Mucosa of rectum (tissue), 2 donors: ENCODE measurements at regions not wholly inside any gene's neighbourhood (a gene's known extent, or its start where the extent isn't known, plus 50 kb on each side); places are given as distances from the start of the nearest gene placed in this dataset.
A peak's percentile ranks its signal among the peaks of the same experiment; 100 is the strongest.
"Not testable (repeated sequence)": the region's sequence is repeated elsewhere in the genome, so short reads cannot be mapped to it uniquely, and the experiment has no call there.

Experiments
- H3K27ac ChIP-seq, 2 donors: one replicate each; pipeline ENCODE4 v1.7.0; 2013; ENCODE audit warnings: inconsistent platforms in 2 of 2, low read depth in 2 of 2, low read length in 2 of 2
- H3K27me3 ChIP-seq, 2 donors: one replicate each; pipeline ENCODE4 v1.7.0; 2013; ENCODE audit warnings: low read length in 2 of 2; ENCODE audit not compliant: control insufficient read depth in 2 of 2, insufficient read depth in 2 of 2
- H3K36me3 ChIP-seq, 2 donors: one replicate each; pipeline ENCODE4 v1.7.0; 2013; ENCODE audit warnings: low read length in 2 of 2; ENCODE audit not compliant: control insufficient read depth in 2 of 2, insufficient read depth in 2 of 2
- H3K4me1 ChIP-seq, 2 donors: one replicate each; pipeline ENCODE4 v1.7.0; 2013; ENCODE audit warnings: low read length in 2 of 2, mild to moderate bottlenecking in 1 of 2; ENCODE audit not compliant: control insufficient read depth in 2 of 2, insufficient read depth in 2 of 2
- H3K4me3 ChIP-seq, 2 donors: one replicate each; pipeline ENCODE4 v1.7.0; 2013; ENCODE audit warnings: low read length in 2 of 2
- H3K9ac ChIP-seq, 2 donors: one replicate each; pipeline ENCODE4 v1.7.0; 2013; ENCODE audit warnings: low read length in 2 of 2, low read depth in 1 of 2, mild to moderate bottlenecking in 1 of 2
- H3K9me3 ChIP-seq, 2 donors: one replicate each; pipeline ENCODE4 v1.7.0; 2013; ENCODE audit warnings: low read length in 2 of 2; ENCODE audit not compliant: control insufficient read depth in 2 of 2
- donor health status: healthy.
- donor health status: Normal muscosa, but diverticular disease.

DNA sequence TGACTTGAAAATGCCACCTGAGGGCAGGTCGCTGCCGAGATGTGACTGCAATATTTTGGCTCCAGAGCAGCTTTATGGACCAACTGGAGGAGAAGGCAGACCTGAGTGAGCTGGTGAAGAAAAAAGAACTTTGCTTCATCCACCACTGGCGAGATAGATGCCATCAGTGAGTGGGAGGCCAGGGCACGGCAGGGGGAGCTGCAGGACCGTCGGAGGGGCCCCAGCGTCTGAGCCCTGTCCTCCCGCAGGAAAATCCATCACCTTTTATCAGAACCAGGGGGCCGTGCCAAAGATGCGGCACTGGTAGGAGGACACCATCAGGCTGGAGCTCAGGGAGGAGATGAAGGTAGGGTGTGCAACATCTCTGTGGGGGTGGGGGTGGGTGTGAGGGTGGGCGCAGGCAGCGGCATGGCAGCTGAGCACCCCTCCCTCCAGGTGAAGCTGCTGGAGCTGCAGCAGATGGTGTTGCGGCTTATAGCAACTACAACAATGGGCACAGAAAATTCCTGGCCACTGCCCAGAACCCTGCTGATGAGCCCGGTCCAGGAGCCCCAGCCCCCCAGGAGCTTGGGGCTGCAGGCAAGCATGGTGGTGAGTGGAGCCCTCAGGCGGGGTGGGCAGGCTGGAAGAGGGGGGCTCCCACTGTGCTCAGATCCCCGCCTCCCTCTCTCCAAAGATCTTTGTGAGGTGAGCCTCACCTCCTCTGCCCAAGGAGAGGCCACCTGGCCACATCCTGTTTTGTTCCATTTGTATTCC, 102.4 kb upstream of the FAN1 start:
- H3K27me3 ChIP-seq, H3K4me3 ChIP-seq, H3K9ac ChIP-seq, H3K9me3 ChIP-seq, H3K4me1 ChIP-seq, H3K36me3 ChIP-seq, H3K27ac ChIP-seq: not testable (repeated sequence)

- not testable (repeated sequence) for H3K27me3 ChIP-seq, H3K9ac ChIP-seq, H3K9me3 ChIP-seq, H3K27ac ChIP-seq, H3K4me1 ChIP-seq, H3K36me3 ChIP-seq, H3K4me3 ChIP-seq
Observed at GRCh38 chr15:30802001-30802400, 101.7 kb upstream of the FAN1 start.

DNA sequence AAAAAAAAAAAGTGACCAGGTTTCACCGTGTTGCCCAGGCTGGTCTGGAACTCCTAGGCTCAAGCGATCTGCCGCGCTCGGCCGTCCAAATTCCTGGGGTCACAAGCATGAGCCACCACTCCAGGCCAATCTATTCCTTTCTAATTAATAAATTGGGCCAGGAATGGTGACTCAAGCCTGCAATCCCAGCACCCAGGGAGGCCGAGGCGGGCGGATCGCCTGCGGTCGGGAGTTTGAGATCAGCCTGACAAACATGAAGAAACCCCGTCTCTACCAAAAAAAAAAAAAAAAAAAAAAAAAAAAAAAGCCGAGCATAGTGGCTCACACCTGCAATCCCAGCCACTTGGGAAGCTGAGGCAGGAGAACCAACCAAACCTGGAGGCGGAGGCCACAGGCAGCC, 100.0 kb upstream of the FAN1 start:
- H3K9me3 ChIP-seq, H3K36me3 ChIP-seq, H3K9ac ChIP-seq, H3K4me1 ChIP-seq, H3K4me3 ChIP-seq, H3K27me3 ChIP-seq, H3K27ac ChIP-seq: not testable (repeated sequence)

GRCh38 chr15:30816430-30816829, 87.3 kb upstream of the FAN1 start:
- Histone ChIP-seq H3K36me3 (no peaks in the 10 kb centered on the region), H3K27me3 (no peaks in the 10 kb centered on the region), H3K4me3 (no peak overlapping the region), H3K4me1 (no peaks in the 10 kb centered on the region), H3K9ac (no peak overlapping the region), H3K27ac (no peak overlapping the region), H3K9me3 (no peaks in the 10 kb centered on the region)

- H3K4me3 ChIP-seq = peak overlapping the region in 1 of 2 donors; percentile 61
- H3K36me3 ChIP-seq, H3K27ac ChIP-seq, H3K4me1 ChIP-seq, H3K9me3 ChIP-seq, H3K9ac ChIP-seq, H3K27me3 ChIP-seq: not testable (repeated sequence)
Observed at GRCh38 chr15:30823068-30823813, 80.5 kb upstream of the FAN1 start.

DNA sequence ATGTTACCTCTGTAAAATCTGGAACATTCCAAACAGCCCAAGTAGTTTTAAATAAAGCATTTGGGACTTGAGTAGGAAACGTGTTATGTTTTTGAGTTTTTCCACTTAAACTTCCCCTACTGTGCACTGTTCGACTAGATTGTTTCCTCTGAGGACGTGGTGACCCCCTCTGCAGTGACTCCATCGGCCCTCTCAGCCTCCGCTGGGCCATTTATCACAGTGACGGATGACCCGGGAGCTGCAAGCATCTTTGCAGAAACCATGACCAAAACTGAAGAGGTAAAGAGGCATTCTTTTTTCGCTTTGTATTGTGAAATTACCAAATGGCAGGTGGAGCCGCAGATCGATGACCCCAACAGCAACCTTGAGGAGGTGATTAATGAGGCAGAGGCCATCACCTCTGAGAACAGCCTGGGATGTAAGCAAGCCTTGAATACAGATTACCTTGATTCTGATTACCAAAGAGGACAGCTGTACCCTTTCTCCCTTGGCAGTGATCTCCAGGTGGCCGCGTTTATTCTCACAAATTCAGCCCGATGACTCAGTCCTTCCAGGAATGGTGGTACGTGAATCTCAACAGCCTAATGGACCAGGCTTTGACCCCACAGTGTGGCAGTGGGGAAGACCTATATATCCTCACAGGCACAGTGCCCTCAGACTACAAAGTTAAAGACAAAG, 79.1 kb upstream of the FAN1 start:
- Histone ChIP-seq H3K4me3 (no peak overlapping the region), H3K36me3 (no peaks in the 10 kb centered on the region), H3K4me1 (no peaks in the 10 kb centered on the region), H3K27ac (no peak overlapping the region), H3K9ac (no peak overlapping the region), H3K9me3 (no peaks in the 10 kb centered on the region), H3K27me3 (no peaks in the 10 kb centered on the region)

DNA sequence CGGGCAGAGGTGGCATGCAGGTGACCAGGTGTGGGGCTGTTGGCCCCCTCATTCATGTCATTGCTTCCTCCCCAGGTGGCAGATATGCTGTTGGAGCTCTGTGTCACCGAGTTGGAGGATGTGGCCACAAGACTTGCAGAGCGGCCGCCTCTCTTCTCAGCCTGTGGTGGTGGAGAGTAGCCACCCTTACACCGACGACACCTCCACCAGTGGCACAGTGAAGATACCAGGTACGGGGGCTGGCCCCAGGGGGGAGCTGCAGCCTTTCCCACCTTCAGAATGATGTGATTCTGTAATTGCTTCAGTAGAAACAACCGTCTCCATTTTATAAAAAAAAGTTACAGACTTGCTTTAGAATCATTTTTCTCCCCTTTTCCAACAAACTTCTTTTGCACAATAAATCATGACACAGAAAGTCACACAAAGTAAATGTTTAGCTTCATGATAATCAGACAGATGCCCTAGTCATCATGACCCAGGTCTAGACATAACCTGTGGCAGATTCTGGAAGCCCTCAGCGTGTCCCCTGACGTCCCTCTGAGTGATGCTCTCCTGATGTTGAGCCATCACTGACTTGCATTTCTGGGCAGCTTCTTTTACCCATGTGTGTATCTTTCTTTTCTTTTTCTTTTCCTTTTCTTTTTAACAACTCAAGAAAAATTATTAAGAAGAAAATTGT, 76.0 kb upstream of the FAN1 start:
- no peaks in the 10 kb centered on the region for H3K27me3 ChIP-seq
- H3K27ac ChIP-seq = no peak overlapping the region
- H3K9me3 ChIP-seq = no peaks in the 10 kb centered on the region
- peaks cover 0 to 1% of the 10 kb centered on the region in 2 donors for H3K36me3 ChIP-seq
- no peak overlapping the region for H3K4me3 ChIP-seq
- H3K9ac ChIP-seq = no peak overlapping the region
- no peaks in the 10 kb centered on the region for H3K4me1 ChIP-seq

DNA sequence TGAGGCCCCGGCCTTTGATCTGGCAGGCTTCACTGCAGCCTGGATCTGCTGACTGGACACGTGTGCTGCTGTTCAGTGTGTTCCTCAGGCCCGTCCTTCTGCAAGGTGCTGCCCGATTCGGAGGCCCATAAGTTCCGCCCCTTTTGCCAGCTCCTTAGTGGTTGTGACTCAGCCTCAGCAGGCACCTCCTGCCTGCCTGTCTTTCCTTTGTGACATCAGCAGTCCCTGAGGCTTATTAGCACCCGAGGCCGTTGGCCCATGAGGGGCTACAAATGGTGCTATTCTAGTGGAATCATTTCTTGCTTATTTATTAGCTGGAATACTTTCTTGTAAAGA, 75.4 kb upstream of the FAN1 start:
- H3K9me3 ChIP-seq, H3K27me3 ChIP-seq, H3K4me1 ChIP-seq, H3K36me3 ChIP-seq, H3K27ac ChIP-seq, H3K9ac ChIP-seq, H3K4me3 ChIP-seq: not testable (repeated sequence)

DNA sequence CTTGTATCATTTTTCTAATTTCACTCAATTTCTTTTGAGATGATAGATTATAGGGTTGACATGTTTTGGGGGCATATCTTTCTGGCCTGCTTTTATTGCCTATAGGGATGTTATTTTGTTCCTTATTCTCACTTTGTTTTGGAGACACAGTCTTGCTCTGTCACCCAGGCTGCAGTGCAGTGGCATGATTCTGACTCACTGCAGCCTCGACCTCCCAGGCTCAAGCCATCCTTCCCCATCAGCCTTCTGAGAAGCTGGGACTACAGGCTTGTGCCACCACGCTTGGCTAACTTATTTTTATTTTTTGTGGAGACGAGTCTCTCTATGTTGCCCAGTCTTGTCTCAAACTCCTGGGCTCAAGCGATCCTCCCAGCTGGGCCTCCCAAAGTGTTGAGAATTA, 72.8 kb upstream of the FAN1 start:
- H3K4me3 ChIP-seq = no peak overlapping the region
- peaks cover 0 to 3% of the 10 kb centered on the region in 2 donors for H3K36me3 ChIP-seq
- no peaks in the 10 kb centered on the region for H3K4me1 ChIP-seq
- no peaks in the 10 kb centered on the region for H3K27me3 ChIP-seq
- no peak overlapping the region for H3K9ac ChIP-seq
- no peaks in the 10 kb centered on the region for H3K9me3 ChIP-seq
- H3K27ac ChIP-seq = no peak overlapping the region

GRCh38 chr15:30833379-30833778, 70.3 kb upstream of the FAN1 start:
- H3K9me3 ChIP-seq, H3K9ac ChIP-seq, H3K27me3 ChIP-seq, H3K27ac ChIP-seq, H3K36me3 ChIP-seq, H3K4me1 ChIP-seq, H3K4me3 ChIP-seq: not testable (repeated sequence)
